Inflammatory macrophage treated with lipopolysaccharide for 1 hour (primary cell): ENCODE measurements at regions not wholly inside any gene's neighbourhood (a gene's known extent, or its start where the extent isn't known, plus 50 kb on each side); places are given as distances from the start of the nearest gene placed in this dataset.

Experiments
- DNase-seq, 2 donors: peaks; one replicate each; pipeline ENCODE4 v3.0.0-alpha.2; 2020 to 2022

- no peak for DNase-seq
Measured at GRCh38 chr13:75038393-75039113, 443.4 kb downstream of the TBC1D4 start.

- DNase-seq = no peak
Measured at GRCh38 chr13:75025956-75026355, 456.0 kb downstream of the TBC1D4 start.

GRCh38 chr13:75024602-75025001, 457.4 kb downstream of the TBC1D4 start:
- DNase-seq = no peak

GRCh38 chr13:75023609-75024008, 458.4 kb downstream of the TBC1D4 start:
- DNase-seq = no peak

- no peak for DNase-seq
Measured at GRCh38 chr13:75021151-75021550, 460.8 kb downstream of the TBC1D4 start.

GRCh38 chr13:75016225-75016624, 465.7 kb downstream of the TBC1D4 start:
- DNase-seq = no peak

GRCh38 chr13:75013818-75014217, 468.2 kb downstream of the TBC1D4 start:
- DNase-seq = no peak

- no peak for DNase-seq
Measured at GRCh38 chr13:75010941-75011340, 471.0 kb downstream of the TBC1D4 start.

GRCh38 chr13:75008926-75009325, 473.0 kb downstream of the TBC1D4 start:
- DNase-seq = no peak

- no peak for DNase-seq
Measured at GRCh38 chr13:74990992-74991391, 491.0 kb downstream of the TBC1D4 start.

- no peak for DNase-seq
Measured at GRCh38 chr13:74987124-74987690, 494.8 kb downstream of the TBC1D4 start.

GRCh38 chr13:74986609-74987008, 495.4 kb downstream of the TBC1D4 start:
- no peak for DNase-seq

GRCh38 chr13:74979703-74980102, 502.3 kb downstream of the TBC1D4 start:
- DNase-seq = no peak

- DNase-seq = no peak
Measured at GRCh38 chr13:74978591-74978990, 503.4 kb downstream of the TBC1D4 start.

GRCh38 chr13:74977498-74977897, 504.5 kb downstream of the TBC1D4 start:
- DNase-seq = no peak

- no peak for DNase-seq
Measured at GRCh38 chr13:74975111-74975510, 506.9 kb downstream of the TBC1D4 start.

- DNase-seq = no peak
Measured at GRCh38 chr13:74973935-74974879, 507.8 kb downstream of the TBC1D4 start.

GRCh38 chr13:74969419-74969818, 512.5 kb downstream of the TBC1D4 start:
- no peak for DNase-seq

- no peak for DNase-seq
Measured at GRCh38 chr13:74966814-74967424, 515.0 kb downstream of the TBC1D4 start.

GRCh38 chr13:74966275-74966674, 515.7 kb downstream of the TBC1D4 start:
- DNase-seq = no peak

GRCh38 chr13:74945637-74946036, 536.3 kb downstream of the TBC1D4 start:
- no peak for DNase-seq

- DNase-seq = no peak
Measured at GRCh38 chr13:74931698-74932433, 550.1 kb downstream of the TBC1D4 start.
